ENCODE measurements at regions not wholly inside any gene's neighbourhood (a gene's known extent, or its start where the extent isn't known, plus 50 kb on each side); places are given as distances from the start of the nearest gene placed in this dataset.
"Not testable (repeated sequence)": the region's sequence is repeated elsewhere in the genome, so short reads cannot be mapped to it uniquely, and the experiment has no call there.

- no peak for DNase-seq
These were observed 65.1 kb upstream of the ARHGAP29 start for GRCh38 chr1:94302497-94302896.

GRCh38 chr1:94301186-94301585 is 63.8 kb upstream of the ARHGAP29 start:
- DNase-seq: no peak

DNA sequence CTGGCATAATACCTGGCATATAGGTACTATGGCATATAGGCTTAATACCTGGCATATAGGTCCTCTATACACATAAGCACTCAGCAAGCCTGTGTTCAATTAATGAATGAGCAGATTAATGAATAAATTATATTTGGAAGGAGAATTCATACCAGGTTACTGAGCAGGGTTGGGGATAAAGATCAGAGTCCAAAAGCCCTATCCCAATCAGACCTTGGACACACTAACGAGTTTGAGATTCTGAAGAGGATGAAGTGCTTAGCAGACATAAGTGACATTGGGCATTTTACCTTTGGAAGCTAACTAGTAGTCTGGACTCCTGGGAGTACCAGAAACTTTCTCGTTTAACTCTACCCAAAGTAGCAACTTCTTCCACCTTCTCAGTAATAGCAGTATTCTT is 63.3 kb upstream of the ARHGAP29 start:
- no peak for DNase-seq

DNA sequence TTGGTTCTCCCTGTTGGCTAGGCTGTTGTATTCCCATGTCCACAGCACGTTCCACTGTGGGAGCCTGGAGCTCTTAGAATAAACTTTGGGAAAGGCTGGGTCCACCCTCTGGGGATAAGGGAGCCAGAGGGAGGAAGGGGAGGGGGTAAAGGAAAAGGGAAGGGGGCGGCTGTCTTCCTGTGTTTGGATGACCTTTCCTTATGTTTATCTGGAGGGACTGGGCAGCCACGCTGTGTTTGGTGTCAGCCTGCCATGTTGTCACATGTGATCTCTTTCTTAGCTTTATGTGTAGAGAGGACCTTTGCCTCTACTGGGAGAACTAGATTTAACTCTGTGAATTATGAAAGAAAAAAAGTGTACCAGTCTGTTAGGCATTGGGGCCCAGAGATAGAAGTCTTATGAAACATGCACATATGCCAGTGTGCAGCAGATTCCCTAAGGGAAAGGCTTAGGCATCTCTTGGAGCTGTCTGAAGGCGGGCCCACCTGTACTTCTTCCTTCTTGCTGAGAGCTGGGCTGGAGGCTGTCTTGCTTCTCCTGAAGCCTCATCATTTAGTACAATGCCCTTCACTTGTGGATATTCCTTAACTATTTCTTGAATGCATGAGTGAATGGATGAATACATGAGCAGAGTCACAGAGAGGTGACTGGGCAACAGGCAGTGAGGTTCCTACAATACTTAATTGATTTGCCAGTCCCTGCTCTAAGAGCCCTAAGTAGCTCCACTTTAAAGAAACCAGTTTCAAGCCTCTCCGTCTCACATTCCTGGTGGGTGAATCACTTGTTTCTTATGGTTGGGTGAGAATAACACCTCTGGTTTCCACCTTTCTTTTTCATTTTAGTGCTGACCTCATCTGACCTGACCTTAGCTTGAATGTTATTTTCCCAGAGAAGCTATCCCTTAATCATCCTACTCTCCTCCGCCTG is 62.5 kb upstream of the ARHGAP29 start:
- no peak for DNase-seq

DNA sequence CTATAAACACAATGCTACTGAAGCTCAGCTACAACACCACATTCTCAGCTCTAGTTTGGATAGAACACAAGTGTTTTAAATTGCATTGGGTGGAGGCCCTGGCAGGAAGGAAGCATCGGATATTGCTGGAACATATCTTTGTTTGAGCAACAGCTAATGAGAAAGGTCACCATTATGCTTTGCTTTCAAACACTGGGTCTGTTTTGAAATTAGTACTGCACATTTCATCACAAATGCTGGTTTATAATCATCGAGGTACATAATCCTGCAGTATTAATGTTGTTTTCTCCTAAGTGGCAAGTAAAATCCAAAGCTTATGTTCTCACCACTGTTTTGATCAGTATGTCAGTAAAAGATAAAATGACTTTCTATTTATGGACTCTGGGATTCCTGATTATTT is 61.5 kb upstream of the ARHGAP29 start:
- DNase-seq: no peak

DNA sequence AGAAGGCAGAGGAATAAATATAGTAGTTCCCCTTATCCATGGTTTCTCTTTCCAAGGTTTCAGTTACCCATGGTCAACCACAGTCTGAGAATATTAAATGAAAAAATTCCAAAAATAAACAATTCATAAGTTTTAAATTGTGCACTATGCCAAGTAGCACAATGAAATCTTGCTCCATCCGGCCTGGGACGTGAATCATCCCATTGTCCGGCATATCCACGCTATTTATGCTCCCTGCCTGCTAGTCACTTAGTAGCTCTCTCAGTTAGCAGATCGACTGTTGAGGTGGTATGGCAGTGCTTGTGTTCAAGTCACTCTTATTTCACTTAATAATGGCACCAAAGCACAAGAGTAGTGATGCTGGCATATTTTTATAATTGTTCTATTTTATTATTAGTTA is 58.6 kb upstream of the ARHGAP29 start:
- no peak for DNase-seq

DNA sequence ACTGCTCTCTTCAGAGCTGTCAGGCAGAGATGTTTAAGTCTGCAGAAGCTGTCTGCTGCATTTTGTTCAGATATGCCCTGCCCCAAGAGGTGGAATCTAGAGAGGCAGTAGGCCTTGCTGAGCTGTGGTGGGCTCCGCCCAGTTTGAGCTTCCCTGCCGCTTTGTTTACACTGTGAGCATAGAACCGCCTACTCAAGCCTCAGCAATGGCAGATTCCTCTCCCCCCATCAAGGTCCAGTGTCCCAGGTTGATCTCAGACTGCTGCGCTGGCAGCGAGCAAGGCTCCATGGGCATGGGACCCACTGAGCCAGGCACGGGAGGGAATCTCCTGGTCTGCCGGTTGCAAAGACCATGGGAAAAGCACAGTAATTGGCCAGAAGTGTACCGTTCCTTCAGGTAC is 55.6 kb upstream of the ARHGAP29 start:
- not testable (repeated sequence) for DNase-seq

GRCh38 chr1:94289244-94289643 is 51.9 kb upstream of the ARHGAP29 start:
- DNase-seq: not testable (repeated sequence)

Data from stimulated activated CD4-positive, alpha-beta T cell treated with anti-CD3 and anti-CD28 coated beads, Interleukin-2, amount 100 ng/mL, for 24 hours (primary cell).